Vagina (tissue), 2 donors: ENCODE measurements at regions not wholly inside any gene's neighbourhood (a gene's known extent, or its start where the extent isn't known, plus 50 kb on each side); places are given as distances from the start of the nearest gene placed in this dataset.

ENCODE experiments used
- DNase-seq, 2 donors: peaks; one replicate each; pipeline ENCODE4 v3.0.0-alpha.2; 2017; ENCODE audit errors: extremely low spot score in 2 of 2
- H3K27ac ChIP-seq: fragments of 200-600 bp; sonication (generic); one replicate; pipeline ENCODE4 v1.5.1; 2019
- H3K27me3 ChIP-seq: fragments of 200-600 bp; sonication (generic); one replicate; pipeline ENCODE4 v1.5.1; 2019
- H3K36me3 ChIP-seq, 2 donors: fragments of 200-600 bp; sonication (generic); one replicate each; pipeline ENCODE4 v1.5.1; 2017 to 2019
- H3K4me1 ChIP-seq: fragments of 200-600 bp; sonication (generic); one replicate; pipeline ENCODE4 v1.5.1; 2019
- H3K4me3 ChIP-seq, 2 donors: fragments of 200-600 bp; sonication (generic); 1 replicate in 1 of 2; 2 replicates in 1 of 2; pipeline ENCODE4 v1.5.1; 2016 to 2019
- H3K9me3 ChIP-seq: fragments of 200-600 bp; sonication (generic); one replicate; pipeline ENCODE4 v1.5.1; 2019
- POLR2A ChIP-seq, 2 donors: fragments of 450-650 bp; IDR thresholded peaks; one replicate each; pipeline ENCODE4 v1.6.1; 2017; ENCODE audit warnings: antibody characterized with exemption in 2 of 2, mild to moderate bottlenecking in 2 of 2, moderate library complexity in 2 of 2
- POLR2AphosphoS5 ChIP-seq, 2 donors: sonication (generic); formaldehyde crosslinking; IDR thresholded peaks; one replicate each; pipeline ENCODE4 v1.9.0; 2017; ENCODE audit warnings: antibody characterized with exemption in 2 of 2, mild to moderate bottlenecking in 2 of 2, low read depth in 1 of 2; ENCODE audit not compliant: insufficient read depth in 1 of 2
- intact Hi-C: fragments of 100-400 bp; cut with DNase I; formaldehyde crosslinking; loops from one replicate; pipeline ENCODE4 v1.15.1; 2023
- TF ChIP-seq, protein P1 (sequence below), 3 experiments: fragments of 450-650 bp in 2 of 3; fragments of 200-600 bp in 1 of 3; sonication (generic) in 1 of 3; IDR thresholded peaks; one replicate each; pipeline ENCODE4 v1.5.1; 2017 to 2019; ENCODE audit warnings: antibody characterized with exemption in 3 of 3, mild to moderate bottlenecking in 2 of 3, moderate library complexity in 2 of 3

DNA sequence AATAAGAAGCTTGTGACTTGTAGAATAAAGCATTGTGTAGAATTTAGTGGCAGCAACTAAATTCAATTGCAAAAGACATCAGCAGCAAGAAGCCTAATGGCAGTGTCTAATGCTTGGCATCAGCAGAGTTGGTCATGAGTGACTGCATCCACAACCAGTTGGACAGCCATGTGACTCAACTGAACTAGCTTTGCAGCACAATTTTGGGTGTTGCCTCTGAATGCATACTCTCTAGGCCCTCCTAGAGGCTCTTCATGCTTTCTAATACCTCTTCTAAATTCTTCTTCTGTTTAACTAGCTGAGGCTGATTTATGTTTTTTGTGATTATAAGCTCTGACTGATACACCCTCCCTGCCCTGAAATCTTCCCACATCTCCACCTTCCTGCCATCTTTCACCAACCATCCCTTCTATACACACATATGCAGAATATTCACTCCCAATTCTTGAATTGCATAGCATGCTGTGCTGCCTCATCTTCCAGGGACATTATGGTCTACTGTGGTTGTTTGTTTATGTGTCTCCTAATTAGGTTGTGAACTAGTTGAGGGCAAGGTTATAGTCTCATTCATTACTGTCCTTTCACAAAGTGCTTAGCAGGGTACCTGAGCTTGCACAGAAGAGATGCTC, 266.7 kb upstream of the GJB5 start:
- intact Hi-C loops = no loop called here

DNA sequence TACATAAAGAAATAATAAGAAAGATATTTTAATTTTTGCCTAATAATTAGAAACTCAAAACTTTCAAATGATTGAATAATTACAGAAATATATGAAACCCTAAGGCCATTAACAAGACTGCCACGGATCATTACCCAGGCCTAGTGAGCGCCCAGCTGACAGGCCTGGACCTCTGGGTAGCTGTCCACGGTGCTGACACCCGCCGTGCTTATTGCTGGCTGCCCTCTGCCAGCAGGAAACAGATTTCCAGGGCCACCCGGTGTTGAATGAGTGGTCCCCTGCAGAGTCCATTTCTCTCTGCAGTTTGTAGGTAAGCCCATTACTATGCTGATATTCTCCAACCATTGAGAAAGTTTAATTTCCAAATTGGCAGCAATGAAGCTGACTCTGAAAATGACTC, 254.4 kb upstream of the GJB5 start:
- Histone ChIP-seq H3K4me1 (no peaks in the 10 kb centered on the region), H3K4me3 (no peak overlapping the region), H3K27me3 (no peaks in the 10 kb centered on the region), H3K27ac (no peak overlapping the region), H3K9me3 (no peaks in the 10 kb centered on the region), H3K36me3 (no peaks in the 10 kb centered on the region)
- intact Hi-C loops = no loop called here
- no peak for DNase-seq
- TF ChIP-seq POLR2AphosphoS5 (IDR thresholded peaks at IDR 0.05; ENCODE audit: insufficient read depth in 1 of 2, low read depth in 1 of 2) (no peak), POLR2A (IDR thresholded peaks at IDR 0.05) (no peak)
- TF ChIP-seq, protein P1, sequence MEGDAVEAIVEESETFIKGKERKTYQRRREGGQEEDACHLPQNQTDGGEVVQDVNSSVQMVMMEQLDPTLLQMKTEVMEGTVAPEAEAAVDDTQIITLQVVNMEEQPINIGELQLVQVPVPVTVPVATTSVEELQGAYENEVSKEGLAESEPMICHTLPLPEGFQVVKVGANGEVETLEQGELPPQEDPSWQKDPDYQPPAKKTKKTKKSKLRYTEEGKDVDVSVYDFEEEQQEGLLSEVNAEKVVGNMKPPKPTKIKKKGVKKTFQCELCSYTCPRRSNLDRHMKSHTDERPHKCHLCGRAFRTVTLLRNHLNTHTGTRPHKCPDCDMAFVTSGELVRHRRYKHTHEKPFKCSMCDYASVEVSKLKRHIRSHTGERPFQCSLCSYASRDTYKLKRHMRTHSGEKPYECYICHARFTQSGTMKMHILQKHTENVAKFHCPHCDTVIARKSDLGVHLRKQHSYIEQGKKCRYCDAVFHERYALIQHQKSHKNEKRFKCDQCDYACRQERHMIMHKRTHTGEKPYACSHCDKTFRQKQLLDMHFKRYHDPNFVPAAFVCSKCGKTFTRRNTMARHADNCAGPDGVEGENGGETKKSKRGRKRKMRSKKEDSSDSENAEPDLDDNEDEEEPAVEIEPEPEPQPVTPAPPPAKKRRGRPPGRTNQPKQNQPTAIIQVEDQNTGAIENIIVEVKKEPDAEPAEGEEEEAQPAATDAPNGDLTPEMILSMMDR (IDR thresholded peaks at IDR 0.05) = no peak

More for the DNA sequence above, 266.7 kb upstream of the GJB5 start:
- Histone ChIP-seq H3K4me1 (no peaks in the 10 kb centered on the region), H3K4me3 (no peak overlapping the region), H3K27me3 (no peaks in the 10 kb centered on the region), H3K27ac (no peak overlapping the region), H3K9me3 (no peaks in the 10 kb centered on the region), H3K36me3 (no peaks in the 10 kb centered on the region)
- DNase-seq = no peak
- TF ChIP-seq, protein P1 (IDR thresholded peaks at IDR 0.05) = no peak
- TF ChIP-seq POLR2A (IDR thresholded peaks at IDR 0.05) (no peak), POLR2AphosphoS5 (IDR thresholded peaks at IDR 0.05; ENCODE audit: insufficient read depth in 1 of 2, low read depth in 1 of 2) (no peak)

DNA sequence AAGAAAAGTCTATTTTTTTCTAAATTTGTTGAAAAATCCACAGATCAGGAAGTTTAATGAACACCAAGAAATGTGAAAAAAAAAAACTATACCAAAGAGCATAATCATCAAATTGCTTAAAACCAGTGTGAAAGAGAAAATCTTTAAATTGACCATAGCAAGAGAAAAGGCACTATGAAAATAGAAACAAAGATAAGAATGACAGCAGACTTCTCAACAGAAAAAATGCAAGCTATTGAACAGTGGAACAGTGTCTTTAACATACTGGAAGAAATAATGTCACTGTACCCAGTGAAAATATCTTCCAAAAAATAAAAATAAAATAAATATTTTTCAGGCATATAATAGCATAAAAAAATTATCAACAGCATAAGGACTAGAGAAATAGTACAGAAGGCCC, 243.0 kb upstream of the GJB5 start:
- H3K27ac ChIP-seq = no peak overlapping the region
- no peaks in the 10 kb centered on the region for H3K4me1 ChIP-seq
- H3K27me3 ChIP-seq = no peaks in the 10 kb centered on the region
- H3K9me3 ChIP-seq = peaks cover 13% of the 10 kb centered on the region
- intact Hi-C loops = no loop called here
- DNase-seq = no peak
- TF ChIP-seq POLR2AphosphoS5 (IDR thresholded peaks at IDR 0.05; ENCODE audit: insufficient read depth in 1 of 2, low read depth in 1 of 2) = no peak
- TF ChIP-seq, protein P1 (IDR thresholded peaks at IDR 0.05) = no peak
- no peak for TF ChIP-seq POLR2A (IDR thresholded peaks at IDR 0.05)
- H3K4me3 ChIP-seq = no peak overlapping the region
- no peaks in the 10 kb centered on the region for H3K36me3 ChIP-seq

DNA sequence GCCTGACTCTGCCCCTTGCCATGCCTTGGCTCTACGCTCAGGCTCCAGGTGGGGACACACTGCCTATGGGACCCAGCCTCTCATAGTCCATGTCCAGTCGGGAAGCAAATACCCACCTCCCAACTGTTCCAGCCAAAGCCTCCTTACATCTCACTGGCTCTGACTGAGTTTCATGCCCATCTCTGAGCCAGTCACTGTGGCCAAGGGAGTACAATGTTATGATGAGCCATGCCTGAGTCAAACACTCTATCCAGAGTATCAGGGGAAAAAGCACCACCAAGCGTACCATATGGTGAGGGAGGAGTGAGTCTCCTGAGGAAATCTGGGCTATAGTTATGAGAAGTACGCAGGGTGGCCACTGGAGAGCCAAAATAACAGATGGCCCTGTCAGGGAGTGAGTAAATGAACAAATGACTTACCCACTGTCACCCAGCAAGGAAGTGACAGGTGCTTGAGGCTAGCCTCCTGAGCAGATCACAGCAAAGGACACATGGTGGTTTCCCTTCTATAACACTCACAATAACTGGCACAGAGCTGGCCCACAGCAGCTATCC, 236.6 kb upstream of the GJB5 start:
- no peak overlapping the region for H3K4me3 ChIP-seq
- no peaks in the 10 kb centered on the region for H3K4me1 ChIP-seq
- no peaks in the 10 kb centered on the region for H3K36me3 ChIP-seq
- TF ChIP-seq POLR2AphosphoS5 (IDR thresholded peaks at IDR 0.05; ENCODE audit: insufficient read depth in 1 of 2, low read depth in 1 of 2) = no peak
- no peak for TF ChIP-seq POLR2A (IDR thresholded peaks at IDR 0.05)
- TF ChIP-seq, protein P1 (IDR thresholded peaks at IDR 0.05) = no peak
- no peak overlapping the region for H3K27ac ChIP-seq
- H3K9me3 ChIP-seq = no peaks in the 10 kb centered on the region
- intact Hi-C loops = no loop called here
- H3K27me3 ChIP-seq = no peaks in the 10 kb centered on the region
- no peak for DNase-seq

DNA sequence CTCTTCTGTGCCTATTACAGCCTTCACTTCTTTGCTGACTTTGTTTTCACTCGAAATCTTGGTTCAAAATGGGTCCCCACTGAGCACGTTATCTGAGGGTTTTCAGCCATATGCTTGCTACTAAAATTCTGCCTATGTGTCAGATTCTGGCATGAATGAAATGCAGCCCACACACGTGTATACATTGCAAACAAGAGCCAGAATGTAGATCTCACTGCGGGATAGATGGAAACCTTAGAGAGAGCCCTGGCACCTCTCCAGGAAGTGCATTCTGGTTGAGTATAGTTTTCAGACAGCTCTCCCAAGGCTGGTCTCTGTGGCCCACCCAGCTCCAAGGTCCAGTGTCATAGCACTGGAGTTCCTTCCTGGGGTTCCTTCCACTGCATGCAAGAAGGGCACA, 234.7 kb upstream of the GJB5 start:
- Histone ChIP-seq H3K9me3 (no peaks in the 10 kb centered on the region), H3K4me3 (no peak overlapping the region), H3K36me3 (no peaks in the 10 kb centered on the region), H3K27ac (no peak overlapping the region), H3K27me3 (no peaks in the 10 kb centered on the region), H3K4me1 (no peaks in the 10 kb centered on the region)
- intact Hi-C loops = no loop called here
- TF ChIP-seq POLR2A (IDR thresholded peaks at IDR 0.05) (no peak), POLR2AphosphoS5 (IDR thresholded peaks at IDR 0.05; ENCODE audit: insufficient read depth in 1 of 2, low read depth in 1 of 2) (no peak)
- TF ChIP-seq, protein P1 (IDR thresholded peaks at IDR 0.05) = no peak
- DNase-seq = no peak
